IPS-18a (cell line): ENCODE measurements at regions not wholly inside any gene's neighbourhood (a gene's known extent, or its start where the extent isn't known, plus 50 kb on each side); places are given as distances from the start of the nearest gene placed in this dataset.

Experiments used
- H3K27ac ChIP-seq: one replicate; pipeline ENCODE4 v1.5.1; 2013; ENCODE audit warnings: low read length
- H3K27me3 ChIP-seq: one replicate; pipeline ENCODE4 v1.6.1; 2013; ENCODE audit warnings: mild to moderate bottlenecking, low read length; ENCODE audit not compliant: control insufficient read depth, insufficient read depth
- H3K36me3 ChIP-seq: one replicate; pipeline ENCODE4 v1.6.1; 2013; ENCODE audit warnings: low read depth, low read length; ENCODE audit not compliant: control insufficient read depth
- H3K4me1 ChIP-seq: one replicate; pipeline ENCODE4 v1.6.1; 2013; ENCODE audit warnings: low read depth, low read length; ENCODE audit not compliant: control insufficient read depth
- H3K4me3 ChIP-seq: one replicate; pipeline ENCODE4 v1.5.1; 2013; ENCODE audit warnings: low read length
- H3K9ac ChIP-seq: one replicate; pipeline ENCODE4 v1.6.1; 2013; ENCODE audit warnings: mild to moderate bottlenecking, low read length, moderate library complexity
- H3K9me3 ChIP-seq: one replicate; pipeline ENCODE4 v1.6.1; 2013; ENCODE audit warnings: low read depth, low read length; ENCODE audit not compliant: control insufficient read depth

GRCh38 chr1:198809247-198809646, 170.4 kb downstream of the PTPRC start:
- Histone ChIP-seq H3K9ac (no peak overlapping the region), H3K9me3 (peaks cover 4% of the 10 kb centered on the region), H3K27ac (no peak overlapping the region), H3K4me3 (no peak overlapping the region), H3K27me3 (no peaks in the 10 kb centered on the region), H3K4me1 (no peaks in the 10 kb centered on the region), H3K36me3 (no peaks in the 10 kb centered on the region)

GRCh38 chr1:198811449-198811848, 172.6 kb downstream of the PTPRC start:
- Histone ChIP-seq H3K27me3 (no peaks in the 10 kb centered on the region), H3K9me3 (peaks cover 7% of the 10 kb centered on the region), H3K36me3 (no peaks in the 10 kb centered on the region), H3K27ac (no peak overlapping the region), H3K9ac (no peak overlapping the region), H3K4me3 (no peak overlapping the region), H3K4me1 (no peaks in the 10 kb centered on the region)

GRCh38 chr1:198823626-198824025, 184.8 kb downstream of the PTPRC start:
- no peak overlapping the region for H3K4me3 ChIP-seq
- H3K27me3 ChIP-seq, result no peaks in the 10 kb centered on the region
- no peaks in the 10 kb centered on the region for H3K4me1 ChIP-seq
- H3K36me3 ChIP-seq, result no peaks in the 10 kb centered on the region
- H3K9me3 ChIP-seq, result no peaks in the 10 kb centered on the region
- no peak overlapping the region for H3K9ac ChIP-seq
- no peak overlapping the region for H3K27ac ChIP-seq

- Histone ChIP-seq H3K27me3 (no peaks in the 10 kb centered on the region), H3K4me3 (no peak overlapping the region), H3K27ac (no peak overlapping the region), H3K36me3 (no peaks in the 10 kb centered on the region), H3K9ac (no peak overlapping the region), H3K4me1 (no peaks in the 10 kb centered on the region), H3K9me3 (no peaks in the 10 kb centered on the region)
Observed at GRCh38 chr1:198825254-198825653, 186.4 kb downstream of the PTPRC start.

GRCh38 chr1:198829356-198829755, 190.5 kb downstream of the PTPRC start:
- Histone ChIP-seq H3K4me1 (no peaks in the 10 kb centered on the region), H3K9me3 (no peaks in the 10 kb centered on the region), H3K36me3 (no peaks in the 10 kb centered on the region), H3K9ac (no peak overlapping the region), H3K27ac (no peak overlapping the region), H3K4me3 (no peak overlapping the region), H3K27me3 (no peaks in the 10 kb centered on the region)

GRCh38 chr1:198829944-198830343, 191.1 kb downstream of the PTPRC start:
- Histone ChIP-seq H3K36me3 (no peaks in the 10 kb centered on the region), H3K4me3 (no peak overlapping the region), H3K4me1 (no peaks in the 10 kb centered on the region), H3K27ac (no peak overlapping the region), H3K9me3 (no peaks in the 10 kb centered on the region), H3K9ac (no peak overlapping the region), H3K27me3 (no peaks in the 10 kb centered on the region)

- H3K27me3 ChIP-seq, result no peaks in the 10 kb centered on the region
- no peak overlapping the region for H3K27ac ChIP-seq
- no peaks in the 10 kb centered on the region for H3K4me1 ChIP-seq
- no peaks in the 10 kb centered on the region for H3K36me3 ChIP-seq
- no peak overlapping the region for H3K4me3 ChIP-seq
- no peak overlapping the region for H3K9ac ChIP-seq
- no peaks in the 10 kb centered on the region for H3K9me3 ChIP-seq
Observed at GRCh38 chr1:198830412-198830811, 191.6 kb downstream of the PTPRC start.

- H3K4me1 ChIP-seq, result no peaks in the 10 kb centered on the region
- no peak overlapping the region for H3K9ac ChIP-seq
- no peak overlapping the region for H3K27ac ChIP-seq
- H3K4me3 ChIP-seq, result no peak overlapping the region
- H3K36me3 ChIP-seq, result no peaks in the 10 kb centered on the region
- no peaks in the 10 kb centered on the region for H3K27me3 ChIP-seq
- no peaks in the 10 kb centered on the region for H3K9me3 ChIP-seq
Observed at GRCh38 chr1:198833706-198834503, 195.1 kb downstream of the PTPRC start.

- Histone ChIP-seq H3K9me3 (no peaks in the 10 kb centered on the region), H3K36me3 (no peaks in the 10 kb centered on the region), H3K4me1 (no peaks in the 10 kb centered on the region), H3K9ac (no peak overlapping the region), H3K27ac (no peak overlapping the region), H3K4me3 (no peak overlapping the region), H3K27me3 (no peaks in the 10 kb centered on the region)
Observed at GRCh38 chr1:198837278-198838021, 198.6 kb downstream of the PTPRC start.

GRCh38 chr1:198838022-198838342, 199.1 kb downstream of the PTPRC start:
- H3K9ac ChIP-seq, result no peak overlapping the region
- H3K9me3 ChIP-seq, result no peaks in the 10 kb centered on the region
- no peaks in the 10 kb centered on the region for H3K4me1 ChIP-seq
- no peak overlapping the region for H3K27ac ChIP-seq
- H3K36me3 ChIP-seq, result no peaks in the 10 kb centered on the region
- no peaks in the 10 kb centered on the region for H3K27me3 ChIP-seq
- H3K4me3 ChIP-seq, result no peak overlapping the region

- no peaks in the 10 kb centered on the region for H3K9me3 ChIP-seq
- H3K4me3 ChIP-seq, result no peak overlapping the region
- H3K27me3 ChIP-seq, result no peaks in the 10 kb centered on the region
- no peaks in the 10 kb centered on the region for H3K36me3 ChIP-seq
- no peaks in the 10 kb centered on the region for H3K4me1 ChIP-seq
- no peak overlapping the region for H3K9ac ChIP-seq
- H3K27ac ChIP-seq, result no peak overlapping the region
Observed at GRCh38 chr1:198841477-198841876, 202.6 kb downstream of the PTPRC start.

GRCh38 chr1:198842686-198843085, 203.8 kb downstream of the PTPRC start:
- Histone ChIP-seq H3K9ac (no peak overlapping the region), H3K36me3 (no peaks in the 10 kb centered on the region), H3K27ac (no peak overlapping the region), H3K4me1 (no peaks in the 10 kb centered on the region), H3K27me3 (no peaks in the 10 kb centered on the region), H3K9me3 (no peaks in the 10 kb centered on the region), H3K4me3 (no peak overlapping the region)
